ENCODE measurements at regions not wholly inside any gene's neighbourhood (a gene's known extent, or its start where the extent isn't known, plus 50 kb on each side); places are given as distances from the start of the nearest gene placed in this dataset.

DNA sequence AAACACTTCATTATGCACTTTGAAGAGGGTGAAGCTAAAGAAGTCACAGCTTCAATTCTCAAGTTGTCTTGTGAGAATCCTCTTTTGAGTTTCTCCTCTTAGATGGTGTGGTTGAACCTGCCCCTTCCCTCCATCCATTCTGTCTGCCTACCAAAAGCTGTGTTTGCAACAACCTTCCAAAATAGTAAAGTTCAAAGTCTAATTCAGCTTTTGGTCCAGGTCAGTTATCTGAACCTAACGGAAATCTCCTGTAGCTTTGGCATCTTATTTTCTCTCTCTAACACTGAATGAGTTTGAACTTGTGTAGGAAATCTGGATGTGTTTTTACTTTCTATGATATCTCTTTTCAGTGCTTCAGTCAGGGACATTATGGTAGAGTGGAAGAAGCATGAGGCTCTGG, 201.7 kb upstream of the AR start:
- H3K4me1 Mint-ChIP-seq (ENCODE audit: low read depth): no peaks in the 10 kb centered on the region
- no peaks in the 10 kb centered on the region for H3K9me3 ChIP-seq (ENCODE audit: control insufficient read depth in 1 of 2, insufficient read depth in 1 of 2, low read length in 2 of 2)

DNA sequence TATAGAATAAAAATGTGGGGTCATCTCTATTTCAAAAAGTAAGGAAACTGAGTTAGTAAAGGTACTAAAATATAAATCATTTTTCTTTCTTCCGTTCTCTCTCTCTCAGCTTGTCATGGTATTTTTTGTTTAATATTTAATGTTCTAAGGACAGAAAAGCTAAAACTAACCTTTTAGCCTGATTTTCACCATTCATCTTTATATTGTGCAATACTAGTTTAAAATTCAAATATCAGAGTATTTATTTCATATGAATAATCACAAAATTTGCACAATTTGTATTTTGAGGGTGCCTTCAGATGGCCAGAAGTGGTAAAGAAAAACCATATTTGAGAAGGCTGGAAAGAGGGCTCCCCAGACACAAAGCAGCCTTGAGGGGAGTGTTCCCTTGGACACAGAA, 197.6 kb upstream of the AR start:
- ATAC-seq (ENCODE audit: poor library complexity): no peak
- Mint-ChIP-seq H3K27ac (no peak overlapping the region), H3K36me3 (ENCODE audit: low read depth) (no peaks in the 10 kb centered on the region), H3K27me3 (no peaks in the 10 kb centered on the region), H3K4me1 (ENCODE audit: low read depth) (no peaks in the 10 kb centered on the region), H3K9me3 (no peaks in the 10 kb centered on the region), H3K4me3 (no peak overlapping the region)
- Histone ChIP-seq H3K9me3 (ENCODE audit: control insufficient read depth in 1 of 2, insufficient read depth in 1 of 2, low read length in 2 of 2) (no peaks in the 10 kb centered on the region), H3K4me1 (ENCODE audit: insufficient read depth, low read length) (no peaks in the 10 kb centered on the region), H3K27me3 (ENCODE audit: control insufficient read depth in 1 of 2, insufficient read depth in 2 of 2, low read length in 2 of 2) (no peaks in the 10 kb centered on the region), H3K36me3 (ENCODE audit: insufficient read depth, low read length) (no peaks in the 10 kb centered on the region), H3K4me3 (ENCODE audit: low read length) (no peak overlapping the region), H3K27ac (ENCODE audit: low read depth in 1 of 2, low read length in 2 of 2) (no peak overlapping the region)
- intact Hi-C loops (cut with DNase I, micrococcal nuclease): no loop called here
- CTCF ChIA-PET: no interaction called here
- no peak for DNase-seq
- TF ChIP-seq CTCF (IDR thresholded peaks at IDR 0.05): no peak
- POLR2A ChIA-PET: no interaction called here

More for the DNA sequence above, 201.7 kb upstream of the AR start:
- TF ChIP-seq CTCF (IDR thresholded peaks at IDR 0.05): no peak
- Histone ChIP-seq H3K27ac (ENCODE audit: low read depth in 1 of 2, low read length in 2 of 2) (no peak overlapping the region), H3K4me3 (ENCODE audit: low read length) (no peak overlapping the region), H3K36me3 (ENCODE audit: insufficient read depth, low read length) (no peaks in the 10 kb centered on the region), H3K27me3 (ENCODE audit: control insufficient read depth in 1 of 2, insufficient read depth in 2 of 2, low read length in 2 of 2) (no peaks in the 10 kb centered on the region), H3K4me1 (ENCODE audit: insufficient read depth, low read length) (no peaks in the 10 kb centered on the region)
- DNase-seq: no peak
- POLR2A ChIA-PET: no interaction called here
- H3K36me3 Mint-ChIP-seq (ENCODE audit: low read depth): no peaks in the 10 kb centered on the region
- H3K27me3 Mint-ChIP-seq: no peaks in the 10 kb centered on the region
- no peak overlapping the region for H3K27ac Mint-ChIP-seq
- no peak for ATAC-seq (ENCODE audit: poor library complexity)
- no peak overlapping the region for H3K4me3 Mint-ChIP-seq
- intact Hi-C loops (cut with DNase I, micrococcal nuclease): no loop called here
- CTCF ChIA-PET: no interaction called here
- no peaks in the 10 kb centered on the region for H3K9me3 Mint-ChIP-seq

DNA sequence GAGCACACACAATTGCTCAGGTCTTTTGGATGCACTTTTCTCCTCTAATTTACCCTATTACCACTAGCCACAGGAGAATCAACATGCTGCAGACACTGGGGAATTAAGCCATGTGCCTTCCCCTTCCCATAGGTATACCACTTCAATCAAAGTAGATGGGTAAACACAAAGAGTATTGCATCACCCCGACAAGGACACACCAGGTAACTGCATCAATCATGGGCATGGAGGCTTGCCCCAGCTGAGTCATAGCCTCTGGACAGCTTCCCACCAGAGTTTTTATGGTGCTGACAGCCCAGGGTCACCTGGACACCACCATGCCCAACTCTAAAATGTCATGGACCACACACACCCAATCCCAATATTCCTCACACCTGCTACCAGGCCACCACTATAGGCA, 197.2 kb upstream of the AR start:
- Histone ChIP-seq H3K27ac (ENCODE audit: low read depth in 1 of 2, low read length in 2 of 2) (no peak overlapping the region), H3K27me3 (ENCODE audit: control insufficient read depth in 1 of 2, insufficient read depth in 2 of 2, low read length in 2 of 2) (no peaks in the 10 kb centered on the region), H3K4me1 (ENCODE audit: insufficient read depth, low read length) (no peaks in the 10 kb centered on the region), H3K4me3 (ENCODE audit: low read length) (no peak overlapping the region), H3K36me3 (ENCODE audit: insufficient read depth, low read length) (no peaks in the 10 kb centered on the region), H3K9me3 (ENCODE audit: control insufficient read depth in 1 of 2, insufficient read depth in 1 of 2, low read length in 2 of 2) (no peaks in the 10 kb centered on the region)
- Mint-ChIP-seq H3K27me3 (no peaks in the 10 kb centered on the region), H3K36me3 (ENCODE audit: low read depth) (no peaks in the 10 kb centered on the region), H3K27ac (no peak overlapping the region), H3K4me1 (ENCODE audit: low read depth) (no peaks in the 10 kb centered on the region), H3K4me3 (no peak overlapping the region), H3K9me3 (no peaks in the 10 kb centered on the region)
- no peak for TF ChIP-seq CTCF (IDR thresholded peaks at IDR 0.05)
- ATAC-seq (ENCODE audit: poor library complexity) (no peak), DNase-seq (no peak)
- POLR2A ChIA-PET: no interaction called here
- intact Hi-C loops (cut with DNase I, micrococcal nuclease): no loop called here
- CTCF ChIA-PET: no interaction called here
